GM10248 (cell line): ENCODE measurements at regions not wholly inside any gene's neighbourhood (a gene's known extent, or its start where the extent isn't known, plus 50 kb on each side); places are given as distances from the start of the nearest gene placed in this dataset.
A peak's percentile ranks its signal among the peaks of the same experiment; 100 is the strongest.
"Not testable (repeated sequence)": the region's sequence is repeated elsewhere in the genome, so short reads cannot be mapped to it uniquely, and the experiment has no call there.

Experiments
- CTCF ChIA-PET: fragments of 300-600 bp; sonication (Branson Sonifier 250); formaldehyde crosslinking; extraction: SDS; loops from one replicate; lab custom pipeline; 2021; ENCODE audit warnings: antibody characterized with exemption; lab: Yijun Ruan, JAX
- POLR2A ChIA-PET: fragments of 350-650 bp; sonication (Branson Sonifier 250); formaldehyde crosslinking; extraction: SDS; loops from one replicate; lab custom pipeline; 2020; ENCODE audit warnings: antibody characterized with exemption; lab: Yijun Ruan, JAX
- DNase-seq: peaks from one replicate; pipeline ENCODE4 v3.0.0; 2012; ENCODE audit errors: extremely low spot score
- CTCF ChIP-seq: IDR thresholded peaks from 2 replicates; pipeline ENCODE4 v1.5.1; 2012; ENCODE audit warnings: mild to moderate bottlenecking, low read depth; ENCODE audit errors: extremely low read depth, missing control alignments, control extremely low read depth

GRCh38 chr22:26835023-26835422, 177.6 kb downstream of the MIAT start:
- no peak for DNase-seq
- CTCF ChIA-PET: interaction anchor here (1.2 kb wide), 1 partner anchor 9 kb away, joined by 3 read pairs; no protein-coding TSS in a partner anchor
- POLR2A ChIA-PET: no interaction called here
- TF ChIP-seq CTCF: no peak

- ChIA-PET CTCF (interaction anchor here (0.7 to 1.2 kb wide), 3 partner anchors 10 to 20 kb away, joined by 3 to 4 read pairs (median 3); no protein-coding TSS in a partner anchor), POLR2A (no interaction called here)
- DNase-seq: peak; percentile 66
- peak; percentile 61 for TF ChIP-seq CTCF
Observed at GRCh38 chr22:26835929-26836528, 178.6 kb downstream of the MIAT start.

GRCh38 chr22:26837784-26838470, 180.5 kb downstream of the MIAT start:
- DNase-seq: no peak
- POLR2A ChIA-PET: no interaction called here
- no peak for TF ChIP-seq CTCF
- CTCF ChIA-PET: no interaction called here

GRCh38 chr22:26838471-26838825, 181.1 kb downstream of the MIAT start:
- POLR2A ChIA-PET: no interaction called here
- no peak for DNase-seq
- CTCF ChIA-PET: no interaction called here
- TF ChIP-seq CTCF: no peak

- ChIA-PET POLR2A (no interaction called here), CTCF (interaction anchor here (1.3 kb wide), 1 partner anchor 14 kb away, joined by 3 read pairs; no protein-coding TSS in a partner anchor)
- no peak for DNase-seq
- TF ChIP-seq CTCF: no peak
Observed at GRCh38 chr22:26839216-26839615, 181.8 kb downstream of the MIAT start.

GRCh38 chr22:26840770-26841169, 183.4 kb downstream of the MIAT start:
- CTCF ChIA-PET: interaction anchor here (1.3 kb wide), 1 partner anchor 8 kb away, joined by 3 read pairs; no protein-coding TSS in a partner anchor
- DNase-seq, POLR2A ChIA-PET: not testable (repeated sequence)

- ChIA-PET CTCF (no interaction called here), POLR2A (no interaction called here)
- no peak for DNase-seq
- TF ChIP-seq CTCF: no peak
Observed at GRCh38 chr22:26842103-26842502, 184.7 kb downstream of the MIAT start.
